GM12873 (cell line): ENCODE measurements at regions not wholly inside any gene's neighbourhood (a gene's known extent, or its start where the extent isn't known, plus 50 kb on each side); places are given as distances from the start of the nearest gene placed in this dataset.

Experiments
- CTCF ChIP-seq: IDR thresholded peaks from 2 replicates; pipeline ENCODE4 v1.5.1; 2012; ENCODE audit warnings: low read depth, mild to moderate bottlenecking, moderate library complexity, low read length, control low read depth; ENCODE audit not compliant: insufficient read depth; ENCODE audit errors: missing control alignments

- no peak for TF ChIP-seq CTCF
Observed at GRCh38 chr6:76481101-76481500, 408.6 kb upstream of the IMPG1 start.

- no peak for TF ChIP-seq CTCF
Observed at GRCh38 chr6:76472858-76473257, 400.4 kb upstream of the IMPG1 start.

- TF ChIP-seq CTCF, result no peak
Observed at GRCh38 chr6:76466286-76466685, 393.8 kb upstream of the IMPG1 start.

GRCh38 chr6:76465410-76465809 is 392.9 kb upstream of the IMPG1 start:
- TF ChIP-seq CTCF, result no peak

- no peak for TF ChIP-seq CTCF
Observed at GRCh38 chr6:76453270-76453669, 380.8 kb upstream of the IMPG1 start.

- no peak for TF ChIP-seq CTCF
Observed at GRCh38 chr6:76451926-76452709, 379.7 kb upstream of the IMPG1 start.

GRCh38 chr6:76448109-76448508 is 375.6 kb upstream of the IMPG1 start:
- TF ChIP-seq CTCF, result no peak
